IMR-90 (cell line): ENCODE measurements at regions not wholly inside any gene's neighbourhood (a gene's known extent, or its start where the extent isn't known, plus 50 kb on each side); places are given as distances from the start of the nearest gene placed in this dataset.

Experiments used
- ATAC-seq: fragments of 200-7000 bp; cut with Tn5 transposase; 2 replicates; pipeline ENCODE4 v1.9.1; 2020; ENCODE audit warnings: low read depth, mild to moderate bottlenecking, moderate library complexity
- BruUV-seq: library from RNA; stranded (reverse); fragments of 400-500 nt; replicated peaks from 2 replicates; lab custom pipeline; 2021; lab: Mats Ljungman, UMichigan
- CTCF ChIA-PET: fragments of 300-600 bp; formaldehyde crosslinking; extraction: SDS; loops from one replicate; lab custom pipeline; 2021; ENCODE audit warnings: antibody characterized with exemption; lab: Yijun Ruan, JAX
- POLR2A ChIA-PET: fragments of 300-600 bp; sonication (Branson Sonifier 250); formaldehyde crosslinking; loops from one replicate; lab custom pipeline; 2022; ENCODE audit warnings: antibody characterized with exemption; ENCODE audit not compliant: unreplicated experiment; lab: Charles Lee
- DNase-seq: peaks from one replicate; pipeline ENCODE4 v3.0.0; 2013
- H2AFZ ChIP-seq: replicated peaks from 2 replicates; pipeline ENCODE3; 2013; ENCODE audit warnings: low read length, mild to moderate bottlenecking; ENCODE audit not compliant: poor library complexity
- H2AK5ac ChIP-seq: 2 replicates; pipeline ENCODE4 v1.6.1; 2013; ENCODE audit warnings: low read depth, low read length, inconsistent platforms
- H2AK9ac ChIP-seq: replicated peaks from 2 replicates; pipeline ENCODE3; 2013; ENCODE audit warnings: mild to moderate bottlenecking, low read depth, low read length, moderate library complexity; ENCODE audit not compliant: poor library complexity
- H2BK120ac ChIP-seq: 2 replicates; pipeline ENCODE4 v1.6.1; 2013; ENCODE audit warnings: low read depth, low read length, inconsistent platforms
- H2BK15ac ChIP-seq: 3 replicates; pipeline ENCODE4 v1.6.1; 2013; ENCODE audit warnings: low read depth, low read length, inconsistent platforms
- H2BK20ac ChIP-seq: 2 replicates; pipeline ENCODE4 v1.6.1; 2013; ENCODE audit warnings: low read depth, mild to moderate bottlenecking, inconsistent platforms, low read length, moderate library complexity
- H2BK5ac ChIP-seq: 2 replicates; pipeline ENCODE4 v1.6.1; 2013; ENCODE audit warnings: mild to moderate bottlenecking, low read depth, low read length, inconsistent platforms; ENCODE audit not compliant: poor library complexity, severe bottlenecking
- H3K14ac ChIP-seq: replicated peaks from 2 replicates; pipeline ENCODE4 v1.6.1; 2013; ENCODE audit warnings: low read depth, low read length, inconsistent platforms
- H3K18ac ChIP-seq: 2 replicates; pipeline ENCODE4 v1.6.1; 2013; ENCODE audit warnings: low read depth, low read length, control low read depth
- H3K23ac ChIP-seq: 2 replicates; pipeline ENCODE4 v1.6.1; 2013; ENCODE audit warnings: low read depth, low read length, inconsistent platforms
- H3K27ac ChIP-seq: 2 replicates; pipeline ENCODE4 v1.5.1; 2013; ENCODE audit warnings: mild to moderate bottlenecking, control low read depth, low read length; ENCODE audit not compliant: insufficient read depth
- H3K27me3 ChIP-seq: 2 replicates; pipeline ENCODE4 v1.6.1; 2013; ENCODE audit warnings: low read length; ENCODE audit not compliant: control insufficient read depth, insufficient read depth
- H3K36me3 ChIP-seq: 2 replicates; pipeline ENCODE4 v1.6.1; 2013; ENCODE audit warnings: low read length, mixed read lengths; ENCODE audit not compliant: control insufficient read depth, insufficient read depth
- H3K4ac ChIP-seq: 2 replicates; pipeline ENCODE4 v1.6.1; 2013; ENCODE audit warnings: low read depth, low read length, inconsistent platforms
- H3K4me1 ChIP-seq: 2 replicates; pipeline ENCODE4 v1.6.1; 2013; ENCODE audit warnings: low read length, mixed read lengths; ENCODE audit not compliant: control insufficient read depth, insufficient read depth
- H3K4me2 ChIP-seq: 2 replicates; pipeline ENCODE4 v1.6.1; 2013; ENCODE audit warnings: low read depth, mild to moderate bottlenecking, control low read depth, low read length, moderate library complexity
- H3K4me3 ChIP-seq: 2 replicates; pipeline ENCODE4 v1.5.1; 2013; ENCODE audit warnings: low read depth, mild to moderate bottlenecking, control low read depth, low read length, moderate library complexity; ENCODE audit not compliant: insufficient read depth
- H3K56ac ChIP-seq: 2 replicates; pipeline ENCODE4 v1.6.1; 2013; ENCODE audit warnings: low read length, inconsistent platforms; ENCODE audit not compliant: insufficient read depth; ENCODE audit errors: extremely low read depth
- H3K79me1 ChIP-seq, 2 experiments: 2 replicates each; pipeline ENCODE4 v1.6.1; 2013; ENCODE audit warnings: low read length in 2 of 2, inconsistent platforms in 1 of 2, low read depth in 1 of 2
- H3K9ac ChIP-seq: 2 replicates; pipeline ENCODE4 v1.6.1; 2013; ENCODE audit warnings: low read depth, low read length, control low read depth
- H3K9me1 ChIP-seq: 2 replicates; pipeline ENCODE4 v1.6.1; 2013; ENCODE audit warnings: low read length, inconsistent platforms; ENCODE audit not compliant: insufficient read depth
- H3K9me3 ChIP-seq: 2 replicates; pipeline ENCODE4 v1.6.1; 2013; ENCODE audit warnings: low read length; ENCODE audit not compliant: control insufficient read depth, insufficient read depth
- H4K20me1 ChIP-seq: 2 replicates; pipeline ENCODE4 v1.6.1; 2013; ENCODE audit warnings: low read length, inconsistent platforms; ENCODE audit not compliant: insufficient read depth
- H4K5ac ChIP-seq: 2 replicates; pipeline ENCODE4 v1.6.1; 2013; ENCODE audit warnings: mild to moderate bottlenecking, low read depth, low read length, control low read depth
- H4K8ac ChIP-seq, 2 experiments: 2 replicates each; pipeline ENCODE4 v1.6.1; 2013; ENCODE audit warnings: low read depth in 2 of 2, low read length in 2 of 2, control low read depth in 1 of 2, inconsistent platforms in 1 of 2
- H4K91ac ChIP-seq: 2 replicates; pipeline ENCODE4 v1.6.1; 2013; ENCODE audit warnings: low read depth, low read length, inconsistent platforms; ENCODE audit not compliant: insufficient read depth
- CEBPB ChIP-seq: IDR thresholded peaks from 2 replicates; pipeline ENCODE4 v1.6.1; 2012; ENCODE audit warnings: low read depth, low read length, improper control_type of control experiment
- MAZ ChIP-seq: IDR thresholded peaks from 2 replicates; pipeline ENCODE4 v1.6.1; 2012; ENCODE audit warnings: low read depth, mild to moderate bottlenecking, low read length, improper control_type of control experiment, moderate library complexity, borderline replicate concordance
- WGBS, 2 experiments: methylation state at CpG; one replicate each; pipeline versions ENCODE4 v1.1.5 to v1.1.7; 2013; ENCODE audit warnings: missing lambda C conversion rate in 2 of 2; ENCODE audit not compliant: insufficient read length in 1 of 2; ENCODE audit errors: extremely low coverage in 2 of 2; 5-methylcytosine and 5-hydroxymethylcytosine counted together
- dilution Hi-C: fragments of 300-500 bp; cut with HindIII; formaldehyde crosslinking; loops from one replicate; pipeline ENCODE4 v1.14.3; 2018; ENCODE audit warnings: low sequenced_read_pairs; ENCODE audit not compliant: unreplicated experiment
- in situ Hi-C: fragments of 300-500 bp; cut with MboI; formaldehyde crosslinking; loops from 3 replicates; pipeline ENCODE4 v1.14.3; 2019; ENCODE audit warnings: low sequenced_read_pairs, inconsistent platforms, mixed read lengths
- intact Hi-C: fragments of 100-400 bp; cut with micrococcal nuclease; formaldehyde crosslinking; loops from 2 replicates; pipeline ENCODE4 v1.10.0; 2022

- H3K56ac ChIP-seq = no peak overlapping the region
- no peak overlapping the region for H3K4ac ChIP-seq
- no peak overlapping the region for H3K23ac ChIP-seq
- intact Hi-C loops = no loop called here
- H4K91ac ChIP-seq = no peak overlapping the region
- H2BK15ac ChIP-seq = no peak overlapping the region
- H3K79me1 ChIP-seq = no peaks in the 10 kb centered on the region
- H3K9me3 ChIP-seq = peaks cover 21% of the 10 kb centered on the region
- ATAC-seq = no peak
- H2AK9ac ChIP-seq = no peak overlapping the region
- TF ChIP-seq CEBPB (no peak), MAZ (no peak)
- WGBS, 2 experiments = 40% methylated on average over 1 of the region's 4 CpGs; no CpG with 5 or more reads in 1 of the 2 experiments
- H4K8ac ChIP-seq = no peak overlapping the region
- no peaks in the 10 kb centered on the region for H4K20me1 ChIP-seq
- H2AK5ac ChIP-seq = no peak overlapping the region
- BruUV-seq = no TSS peak
- dilution Hi-C loops = no loop called here
- H4K5ac ChIP-seq = no peak overlapping the region
- H3K4me1 ChIP-seq = no peaks in the 10 kb centered on the region
- H2BK5ac ChIP-seq = no peak overlapping the region
- in situ Hi-C loops = no loop called here
- H3K4me3 ChIP-seq = no peak overlapping the region
- H3K9me1 ChIP-seq = no peaks in the 10 kb centered on the region
- CTCF ChIA-PET = no interaction called here
- no peak overlapping the region for H2BK120ac ChIP-seq
- no peak overlapping the region for H2BK20ac ChIP-seq
- no peak overlapping the region for H3K4me2 ChIP-seq
- no peak overlapping the region for H3K27ac ChIP-seq
- no peak overlapping the region for H3K9ac ChIP-seq
- DNase-seq = no peak
- no peak overlapping the region for H2AFZ ChIP-seq
- no peaks in the 10 kb centered on the region for H3K36me3 ChIP-seq
- no peak overlapping the region for H3K14ac ChIP-seq
- H3K18ac ChIP-seq = no peak overlapping the region
- POLR2A ChIA-PET = no interaction called here
- H3K27me3 ChIP-seq = no peaks in the 10 kb centered on the region
Observed at GRCh38 chr4:104345598-104346242, 149.0 kb downstream of the CXXC4 start.
